ENCODE measurements at regions not wholly inside any gene's neighbourhood (a gene's known extent, or its start where the extent isn't known, plus 50 kb on each side); places are given as distances from the start of the nearest gene placed in this dataset.

GRCh38 chr5:130985776-130986175, 179.3 kb downstream of the HINT1 start:
- no peak for TF ChIP-seq CTCF (conservative IDR thresholded peaks at IDR 0.05; ENCODE audit: low read length)
- TF ChIP-seq EZH2phosphoT487 (IDR thresholded peaks at IDR 0.05; ENCODE audit: borderline replicate concordance), result no peak
